ENCODE measurements at regions not wholly inside any gene's neighbourhood (a gene's known extent, or its start where the extent isn't known, plus 50 kb on each side); places are given as distances from the start of the nearest gene placed in this dataset.

DNA sequence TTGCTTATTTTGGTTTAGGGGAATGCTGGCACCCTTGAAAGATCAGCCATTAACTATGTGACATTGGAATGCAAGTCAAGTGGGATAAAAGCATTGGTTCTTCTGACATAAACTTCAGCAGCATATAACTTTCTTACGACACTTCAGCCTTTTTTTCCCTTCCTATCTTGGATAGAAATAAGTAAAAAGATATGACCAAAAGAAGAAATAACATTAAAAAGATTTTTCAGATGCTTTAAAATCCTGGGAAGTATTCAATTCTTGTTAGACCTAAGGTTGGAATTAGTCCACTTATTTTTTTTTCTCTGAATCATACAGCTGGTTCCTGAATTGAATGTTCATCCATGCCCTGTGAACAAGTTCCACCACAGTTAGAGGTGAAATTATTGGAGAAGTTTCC lies 85.6 kb upstream of the TSPAN8 start:
- Histone ChIP-seq H2AFZ (replicated peaks; ENCODE audit: low read length, poor library complexity) (no peak overlapping the region), H3K36me3 (ENCODE audit: control insufficient read depth, insufficient read depth, low read length) (no peaks in the 10 kb centered on the region), H4K5ac (ENCODE audit: low read depth, low read length) (no peak overlapping the region), H3K18ac (ENCODE audit: low read depth, low read length) (no peak overlapping the region), H4K8ac (ENCODE audit: low read depth in 2 of 2, low read length in 2 of 2) (no peak overlapping the region), H4K20me1 (ENCODE audit: insufficient read depth, low read length) (no peaks in the 10 kb centered on the region), H2BK20ac (ENCODE audit: low read depth, low read length) (no peak overlapping the region), H3K9me3 (ENCODE audit: control insufficient read depth, insufficient read depth, low read length) (peaks cover 4% of the 10 kb centered on the region; the same call in 1 of the 2 replicates), H4K91ac (ENCODE audit: insufficient read depth, low read depth, low read length) (no peak overlapping the region), H3K14ac (replicated peaks; ENCODE audit: low read depth, low read length) (no peak overlapping the region), H3K4me1 (ENCODE audit: control insufficient read depth, insufficient read depth, low read length) (no peaks in the 10 kb centered on the region), H3K4me2 (ENCODE audit: low read depth, low read length) (no peak overlapping the region), H2AK9ac (replicated peaks; ENCODE audit: low read depth, low read length, poor library complexity) (no peak overlapping the region), H3K23ac (ENCODE audit: low read depth, low read length) (no peak overlapping the region), H2AK5ac (ENCODE audit: low read depth, low read length) (no peak overlapping the region), H3K9ac (ENCODE audit: low read depth, low read length) (no peak overlapping the region), H3K4me3 (ENCODE audit: insufficient read depth, low read depth, low read length) (no peak overlapping the region), H3K4ac (ENCODE audit: low read depth, low read length) (no peak overlapping the region), H3K9me1 (ENCODE audit: insufficient read depth, low read length) (no peaks in the 10 kb centered on the region), H3K27me3 (ENCODE audit: control insufficient read depth, insufficient read depth, low read length) (no peaks in the 10 kb centered on the region), H2BK15ac (ENCODE audit: low read depth, low read length) (no peak overlapping the region), H3K79me1 (ENCODE audit: low read depth in 1 of 2, low read length in 2 of 2) (no peaks in the 10 kb centered on the region), H3K27ac (ENCODE audit: insufficient read depth, low read length) (no peak overlapping the region), H3K56ac (ENCODE audit: extremely low read depth, insufficient read depth, low read length) (no peak overlapping the region), H2BK5ac (ENCODE audit: low read depth, low read length, poor library complexity, severe bottlenecking) (no peak overlapping the region), H2BK120ac (ENCODE audit: low read depth, low read length) (no peak overlapping the region)
- ChIA-PET POLR2A (ENCODE audit: unreplicated experiment) (no interaction called here), CTCF (interaction anchor here (0.6 kb wide), 1 partner anchor 11 kb away, joined by 3 read pairs; no protein-coding TSS in a partner anchor)
- TF ChIP-seq, protein P1, sequence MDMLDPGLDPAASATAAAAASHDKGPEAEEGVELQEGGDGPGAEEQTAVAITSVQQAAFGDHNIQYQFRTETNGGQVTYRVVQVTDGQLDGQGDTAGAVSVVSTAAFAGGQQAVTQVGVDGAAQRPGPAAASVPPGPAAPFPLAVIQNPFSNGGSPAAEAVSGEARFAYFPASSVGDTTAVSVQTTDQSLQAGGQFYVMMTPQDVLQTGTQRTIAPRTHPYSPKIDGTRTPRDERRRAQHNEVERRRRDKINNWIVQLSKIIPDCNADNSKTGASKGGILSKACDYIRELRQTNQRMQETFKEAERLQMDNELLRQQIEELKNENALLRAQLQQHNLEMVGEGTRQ (IDR thresholded peaks at IDR 0.05; ENCODE audit: low read depth, low read length) = no peak
- TF ChIP-seq FOS (IDR thresholded peaks at IDR 0.05; ENCODE audit: low read depth, low read length) (no peak), SMC3 (IDR thresholded peaks at IDR 0.05; ENCODE audit: low read depth, low read length) (no peak), RCOR1 (IDR thresholded peaks at IDR 0.05; ENCODE audit: insufficient replicate concordance, low read length) (no peak), BHLHE40 (IDR thresholded peaks at IDR 0.05; ENCODE audit: low read depth, low read length) (no peak), RAD21 (IDR thresholded peaks at IDR 0.05; ENCODE audit: low read length) (no peak), RFX5 (IDR thresholded peaks at IDR 0.05; ENCODE audit: low read depth, low read length) (no peak), CHD1 (IDR thresholded peaks at IDR 0.05; ENCODE audit: low read depth, low read length) (no peak), NFE2L2 (IDR thresholded peaks at IDR 0.05; ENCODE audit: low read depth, low read length) (no peak), CEBPB (IDR thresholded peaks at IDR 0.05; ENCODE audit: low read depth, low read length) (no peak), POLR2A (IDR thresholded peaks at IDR 0.05; ENCODE audit: low read depth, low read length) (no peak), MXI1 (IDR thresholded peaks at IDR 0.05; ENCODE audit: borderline replicate concordance, low read depth, low read length) (no peak), MAFK (IDR thresholded peaks at IDR 0.05; ENCODE audit: low read depth, low read length) (no peak), MAZ (IDR thresholded peaks at IDR 0.05; ENCODE audit: borderline replicate concordance, low read depth, low read length) (no peak)
- TF ChIP-seq, protein P2, sequence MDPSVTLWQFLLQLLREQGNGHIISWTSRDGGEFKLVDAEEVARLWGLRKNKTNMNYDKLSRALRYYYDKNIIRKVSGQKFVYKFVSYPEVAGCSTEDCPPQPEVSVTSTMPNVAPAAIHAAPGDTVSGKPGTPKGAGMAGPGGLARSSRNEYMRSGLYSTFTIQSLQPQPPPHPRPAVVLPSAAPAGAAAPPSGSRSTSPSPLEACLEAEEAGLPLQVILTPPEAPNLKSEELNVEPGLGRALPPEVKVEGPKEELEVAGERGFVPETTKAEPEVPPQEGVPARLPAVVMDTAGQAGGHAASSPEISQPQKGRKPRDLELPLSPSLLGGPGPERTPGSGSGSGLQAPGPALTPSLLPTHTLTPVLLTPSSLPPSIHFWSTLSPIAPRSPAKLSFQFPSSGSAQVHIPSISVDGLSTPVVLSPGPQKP (IDR thresholded peaks at IDR 0.05; ENCODE audit: borderline replicate concordance, low read depth, low read length) = no peak
- TF ChIP-seq, protein P3, sequence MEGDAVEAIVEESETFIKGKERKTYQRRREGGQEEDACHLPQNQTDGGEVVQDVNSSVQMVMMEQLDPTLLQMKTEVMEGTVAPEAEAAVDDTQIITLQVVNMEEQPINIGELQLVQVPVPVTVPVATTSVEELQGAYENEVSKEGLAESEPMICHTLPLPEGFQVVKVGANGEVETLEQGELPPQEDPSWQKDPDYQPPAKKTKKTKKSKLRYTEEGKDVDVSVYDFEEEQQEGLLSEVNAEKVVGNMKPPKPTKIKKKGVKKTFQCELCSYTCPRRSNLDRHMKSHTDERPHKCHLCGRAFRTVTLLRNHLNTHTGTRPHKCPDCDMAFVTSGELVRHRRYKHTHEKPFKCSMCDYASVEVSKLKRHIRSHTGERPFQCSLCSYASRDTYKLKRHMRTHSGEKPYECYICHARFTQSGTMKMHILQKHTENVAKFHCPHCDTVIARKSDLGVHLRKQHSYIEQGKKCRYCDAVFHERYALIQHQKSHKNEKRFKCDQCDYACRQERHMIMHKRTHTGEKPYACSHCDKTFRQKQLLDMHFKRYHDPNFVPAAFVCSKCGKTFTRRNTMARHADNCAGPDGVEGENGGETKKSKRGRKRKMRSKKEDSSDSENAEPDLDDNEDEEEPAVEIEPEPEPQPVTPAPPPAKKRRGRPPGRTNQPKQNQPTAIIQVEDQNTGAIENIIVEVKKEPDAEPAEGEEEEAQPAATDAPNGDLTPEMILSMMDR (conservative IDR thresholded peaks at IDR 0.05; ENCODE audit: low read depth, low read length) = no peak
- dilution Hi-C loops (cut with HindIII; ENCODE audit: low sequenced_read_pairs, unreplicated experiment) = no loop called here
- BruUV-seq (replicated peaks) = no TSS peak
- in situ Hi-C loops (cut with MboI; ENCODE audit: low sequenced_read_pairs) = no loop called here
- intact Hi-C loops (cut with micrococcal nuclease) = no loop called here
- ATAC-seq (ENCODE audit: low read depth) (no peak), DNase-seq (no peak)
- WGBS, 2 experiments (ENCODE audit: extremely low coverage in 2 of 2, insufficient read length in 1 of 2) = no CpG with 5 or more reads among the region's 1 CpG

All from IMR-90 (cell line).